DMS 273 treated with DMSO at 0.1 percent for 48 hours (cell line): ENCODE measurements at regions not wholly inside any gene's neighbourhood (a gene's known extent, or its start where the extent isn't known, plus 50 kb on each side); places are given as distances from the start of the nearest gene placed in this dataset.

Experiments
- DNase-seq: peaks from one replicate; lab custom pipeline; 2025; lab: John Stamatoyannopoulos, UW

- no peak for DNase-seq
These were observed 130.9 kb downstream of the EMX2 start for GRCh38 chr10:117673230-117674010.

GRCh38 chr10:117674201-117674600 lies 131.7 kb downstream of the EMX2 start:
- no peak for DNase-seq

- DNase-seq: no peak
These were observed 132.1 kb downstream of the EMX2 start for GRCh38 chr10:117674646-117675045.

- DNase-seq: no peak
These were observed 133.0 kb downstream of the EMX2 start for GRCh38 chr10:117675514-117676055.

GRCh38 chr10:117677239-117677638 lies 134.7 kb downstream of the EMX2 start:
- no peak for DNase-seq

- DNase-seq: no peak
These were observed 135.4 kb downstream of the EMX2 start for GRCh38 chr10:117677890-117678500.

- DNase-seq: no peak
These were observed 138.1 kb downstream of the EMX2 start for GRCh38 chr10:117680601-117681000.

- DNase-seq: no peak
These were observed 138.6 kb downstream of the EMX2 start for GRCh38 chr10:117681104-117681503.

- no peak for DNase-seq
These were observed 141.6 kb downstream of the EMX2 start for GRCh38 chr10:117684046-117684610.

GRCh38 chr10:117684672-117685211 lies 142.2 kb downstream of the EMX2 start:
- no peak for DNase-seq

GRCh38 chr10:117685431-117685830 lies 142.9 kb downstream of the EMX2 start:
- no peak for DNase-seq

- DNase-seq: no peak
These were observed 144.1 kb downstream of the EMX2 start for GRCh38 chr10:117686606-117687005.

GRCh38 chr10:117688358-117688757 lies 145.8 kb downstream of the EMX2 start:
- DNase-seq: no peak

- DNase-seq: no peak
These were observed 147.0 kb downstream of the EMX2 start for GRCh38 chr10:117689566-117689965.

- no peak for DNase-seq
These were observed 147.8 kb downstream of the EMX2 start for GRCh38 chr10:117690359-117690758.

GRCh38 chr10:117694190-117694589 lies 151.6 kb downstream of the EMX2 start:
- DNase-seq: no peak

- no peak for DNase-seq
These were observed 154.9 kb downstream of the EMX2 start for GRCh38 chr10:117697402-117697801.

- DNase-seq: no peak
These were observed 156.3 kb downstream of the EMX2 start for GRCh38 chr10:117698809-117699208.

- DNase-seq: no peak
These were observed 157.0 kb downstream of the EMX2 start for GRCh38 chr10:117699436-117700075.

- no peak for DNase-seq
These were observed 167.7 kb downstream of the EMX2 start for GRCh38 chr10:117710181-117710798.

GRCh38 chr10:117716889-117717288 lies 174.3 kb downstream of the EMX2 start:
- no peak for DNase-seq
